ENCODE measurements at regions not wholly inside any gene's neighbourhood (a gene's known extent, or its start where the extent isn't known, plus 50 kb on each side); places are given as distances from the start of the nearest gene placed in this dataset.

GRCh38 chr1:38375035-38375434, 328.4 kb upstream of the POU3F1 start:
- DNase-seq: no peak

- no peak for DNase-seq
Observed at GRCh38 chr1:38371505-38371844, 324.9 kb upstream of the POU3F1 start.

- no peak for DNase-seq
Observed at GRCh38 chr1:38370716-38371504, 324.3 kb upstream of the POU3F1 start.

DNA sequence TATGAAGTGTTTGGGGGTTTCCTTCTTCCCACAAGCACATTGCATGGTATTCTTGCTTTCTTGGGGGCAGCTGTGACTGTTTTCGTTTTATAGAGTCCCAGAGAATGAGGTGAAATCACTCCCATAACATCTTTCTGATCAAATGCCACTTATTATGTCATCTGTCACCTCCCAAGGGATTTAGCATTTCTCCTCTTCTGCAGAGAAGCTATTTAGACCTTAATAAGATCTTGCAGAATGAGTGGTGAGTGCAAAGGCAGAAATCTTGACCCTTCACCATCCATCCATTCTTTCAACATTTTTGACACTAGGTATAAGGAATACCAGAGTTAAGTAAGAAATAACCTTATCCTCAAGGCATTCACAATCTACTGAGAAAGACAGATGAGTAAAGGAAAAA, 318.6 kb upstream of the POU3F1 start:
- no peak for DNase-seq

- DNase-seq: no peak
Observed at GRCh38 chr1:38361566-38361965, 315.0 kb upstream of the POU3F1 start.

DNA sequence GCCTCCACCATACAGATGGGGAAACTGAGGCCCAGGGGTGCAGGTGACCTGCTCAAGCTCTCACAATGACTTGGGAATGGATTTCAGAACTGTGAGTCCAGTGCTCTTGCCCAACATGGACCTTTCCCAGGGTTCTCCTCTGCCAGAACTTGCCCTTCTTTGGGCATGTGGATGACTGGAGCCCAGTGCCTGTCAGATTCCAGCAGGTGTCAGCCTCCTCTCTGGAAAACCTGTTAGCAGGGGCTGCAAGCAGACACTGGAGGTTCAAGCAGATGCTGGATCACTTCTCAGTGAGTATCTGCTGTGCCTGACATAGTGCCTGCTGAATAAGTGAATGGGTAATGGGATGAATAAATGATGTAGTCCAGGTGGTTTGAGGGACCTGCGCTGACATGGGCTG, 314.2 kb upstream of the POU3F1 start:
- no peak for DNase-seq

DNA sequence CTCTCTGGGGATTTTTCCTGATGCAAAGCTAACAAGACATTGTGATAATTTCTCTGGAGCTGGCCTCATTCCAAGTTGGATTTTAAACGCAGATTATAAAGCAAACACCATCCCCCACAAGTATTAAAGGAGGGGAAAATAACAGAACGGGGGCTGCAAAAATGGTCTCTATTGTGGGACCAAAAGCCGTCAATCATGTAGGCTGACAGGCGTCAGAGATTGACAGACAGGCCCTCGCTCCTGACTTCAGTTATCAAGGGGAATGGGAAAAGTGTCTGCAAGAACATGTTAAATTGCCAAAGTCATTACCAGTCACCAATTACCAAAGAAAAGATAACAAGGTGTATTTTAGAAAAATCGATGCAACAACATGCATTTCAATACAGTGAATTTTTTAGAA, 307.4 kb upstream of the POU3F1 start:
- no peak for DNase-seq

DNA sequence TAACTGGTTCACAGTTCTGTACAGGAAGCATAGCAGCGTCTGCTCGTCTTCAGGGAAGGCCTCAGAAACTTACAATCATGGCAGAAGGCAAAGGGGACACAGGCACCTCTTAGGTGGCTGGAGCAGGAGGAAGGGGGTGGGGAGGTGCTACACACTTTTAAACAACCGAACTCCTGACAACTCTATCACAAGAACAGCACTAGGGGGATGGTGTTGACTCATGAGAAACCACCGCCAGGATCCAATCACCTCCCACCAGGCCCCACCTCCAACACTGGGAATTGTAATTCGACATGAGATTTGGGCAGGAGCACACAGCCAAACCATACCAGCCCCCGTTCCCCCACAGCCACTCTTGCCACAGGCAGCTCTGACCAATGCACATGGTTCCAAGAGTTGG, 306.3 kb upstream of the POU3F1 start:
- DNase-seq: no peak

DNA sequence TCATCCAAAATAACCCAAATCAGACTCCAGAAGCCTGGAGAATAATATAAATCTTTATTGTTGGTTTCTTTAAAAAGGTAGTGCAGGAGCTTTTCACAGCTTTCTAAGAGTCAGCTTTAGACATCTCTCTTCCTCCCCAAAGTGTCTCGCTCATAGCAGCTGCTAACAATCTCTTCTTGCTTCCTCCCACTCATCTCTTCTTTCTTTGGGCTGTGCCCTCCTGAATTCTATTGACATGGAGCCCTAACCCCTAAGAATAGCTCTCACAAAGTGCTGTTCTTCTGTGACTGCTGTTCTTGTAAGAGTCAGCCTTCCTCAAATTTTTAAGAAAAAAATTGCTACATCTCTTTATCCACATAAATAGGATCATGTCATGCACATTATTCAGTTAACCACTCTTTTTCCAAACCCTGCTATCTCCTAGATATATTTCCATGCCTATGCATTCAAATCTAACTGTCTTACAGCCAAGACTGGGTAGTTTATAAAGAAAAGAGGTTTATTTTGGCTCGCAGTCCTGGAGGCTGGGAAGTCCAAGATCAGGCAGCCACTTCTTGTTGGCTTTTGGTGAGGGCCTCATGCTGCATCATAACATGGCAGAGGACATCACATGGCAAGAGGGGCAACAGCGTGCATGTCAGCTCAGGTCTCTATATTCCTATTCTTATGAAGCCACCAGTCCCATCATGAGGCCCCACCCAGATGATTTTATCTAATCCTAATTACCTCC, 301.0 kb upstream of the POU3F1 start:
- no peak for DNase-seq

DNA sequence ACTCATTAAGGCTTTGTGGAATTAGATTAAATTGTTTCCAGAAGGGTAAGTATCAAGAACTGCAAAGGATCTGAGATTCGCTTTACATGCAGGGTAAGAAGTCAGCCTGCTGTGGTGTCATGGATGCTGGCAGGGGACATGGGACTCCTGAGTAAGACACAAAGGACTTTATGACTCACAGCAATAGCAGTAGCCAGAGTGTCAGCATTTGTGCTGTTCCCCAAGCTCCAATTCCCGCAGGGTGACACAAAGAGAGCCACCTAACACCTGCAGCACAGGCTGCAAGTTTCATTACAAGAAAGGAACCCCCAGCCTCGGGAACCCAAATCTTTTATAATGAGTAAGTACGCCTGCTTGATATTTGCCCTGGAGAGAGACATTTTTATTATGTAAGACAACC, 298.1 kb upstream of the POU3F1 start:
- no peak for DNase-seq

DNA sequence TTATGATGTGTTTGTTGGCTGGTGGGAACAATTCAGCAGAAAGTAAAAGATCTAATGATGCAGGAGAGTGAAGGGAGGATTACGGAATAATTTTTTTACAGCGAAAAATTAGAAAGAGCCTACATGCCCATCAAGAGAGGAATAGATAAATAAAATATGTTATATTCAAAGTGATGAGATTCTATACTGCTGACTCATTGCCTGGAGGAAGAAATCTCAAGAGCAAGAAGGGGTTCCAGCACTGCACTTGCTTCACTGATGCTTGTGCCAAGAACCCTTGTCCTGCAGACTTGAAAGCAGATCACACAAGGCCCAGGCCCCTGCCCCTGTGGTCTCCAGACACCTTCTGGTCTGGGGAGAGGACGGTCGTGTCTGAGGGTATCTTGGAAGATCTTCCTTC, 295.1 kb upstream of the POU3F1 start:
- DNase-seq: no peak

- DNase-seq: no peak
Observed at GRCh38 chr1:38340409-38340808, 293.8 kb upstream of the POU3F1 start.

- DNase-seq: no peak
Observed at GRCh38 chr1:38337711-38338110, 291.1 kb upstream of the POU3F1 start.

GRCh38 chr1:38336961-38337360, 290.4 kb upstream of the POU3F1 start:
- DNase-seq: no peak

- no peak for DNase-seq
Observed at GRCh38 chr1:38336301-38336923, 289.8 kb upstream of the POU3F1 start.

DNA sequence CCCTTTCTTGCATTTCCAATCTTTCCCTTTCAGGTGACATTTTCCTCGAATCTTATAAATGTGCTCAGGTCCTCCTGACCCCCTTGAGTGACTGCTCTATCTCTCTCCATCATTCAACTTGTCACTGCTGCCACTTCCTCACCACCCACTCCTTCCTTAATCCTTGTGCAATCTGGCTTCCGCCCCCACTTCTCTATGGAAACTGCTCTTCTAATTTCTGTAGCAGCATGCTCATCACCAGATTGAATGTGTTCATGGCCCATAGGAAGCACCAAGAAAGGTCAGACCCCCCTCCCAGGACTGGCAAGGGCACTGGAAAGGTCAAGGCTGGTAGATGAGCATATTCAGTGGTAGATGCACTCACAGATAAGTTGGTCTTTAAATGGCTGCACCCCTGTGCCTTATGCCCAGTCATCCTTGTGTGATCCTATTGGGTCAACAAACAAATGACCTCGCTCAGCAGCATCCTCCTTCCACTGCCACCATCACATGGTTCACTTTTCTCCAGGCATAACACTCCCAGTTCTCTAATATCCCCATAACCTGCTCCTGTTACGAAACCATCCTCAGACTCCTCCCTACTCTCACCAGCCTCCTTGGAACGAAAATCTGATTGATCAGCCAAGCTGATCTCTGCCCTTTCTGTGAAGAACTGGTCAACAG, 288.5 kb upstream of the POU3F1 start:
- no peak for DNase-seq

DNA sequence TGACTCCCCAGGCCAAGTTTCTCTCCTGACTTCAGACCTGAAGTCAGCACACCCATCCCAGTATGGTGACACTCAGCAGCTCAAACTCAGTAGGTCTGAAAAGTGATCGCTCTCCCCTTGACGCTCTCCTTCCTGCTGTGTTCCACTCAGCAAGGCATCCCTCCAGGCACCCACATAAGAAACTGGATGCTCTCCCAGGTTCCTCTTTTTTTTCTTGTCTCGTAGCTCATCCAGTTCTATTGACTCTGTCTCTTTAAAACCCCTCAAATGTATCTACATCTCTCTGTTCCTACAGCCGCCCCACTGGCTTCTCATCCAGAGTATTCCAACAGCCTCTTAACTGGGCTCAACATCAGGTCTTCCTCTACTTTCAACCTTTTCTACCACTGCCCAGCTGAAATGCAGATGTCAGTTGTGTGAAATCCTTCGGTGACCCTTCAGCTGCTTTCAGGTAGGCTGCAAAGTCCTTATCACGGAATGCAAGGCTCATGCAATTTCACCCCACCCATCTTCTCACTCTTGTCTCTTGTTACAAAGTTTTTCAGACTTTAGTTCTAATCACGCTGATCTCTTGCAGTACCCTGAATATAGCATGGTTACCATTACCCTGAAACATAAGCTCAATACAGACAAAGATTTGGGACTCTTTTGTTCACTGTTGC, 286.2 kb upstream of the POU3F1 start:
- DNase-seq: no peak

GRCh38 chr1:38331496-38332210, 285.1 kb upstream of the POU3F1 start:
- no peak for DNase-seq

DNA sequence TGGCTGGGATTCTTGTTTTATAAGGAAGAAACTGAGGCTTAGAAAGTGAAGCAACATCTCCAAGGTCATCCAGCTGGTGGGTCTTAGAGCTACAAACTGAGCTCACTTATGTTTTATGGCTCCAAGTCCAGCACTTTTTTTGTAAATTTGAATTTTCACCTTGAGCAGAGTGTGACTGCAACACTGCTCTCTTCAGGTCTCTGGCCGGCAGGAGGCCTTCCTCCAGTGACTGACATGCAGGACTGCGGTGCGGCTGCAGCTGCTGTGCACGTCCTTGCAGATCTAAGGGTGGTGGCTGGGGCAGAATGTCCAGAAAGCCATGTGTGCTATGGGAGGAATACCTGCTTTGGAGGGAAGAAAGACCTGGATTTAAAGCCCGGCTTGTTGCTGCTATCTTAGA, 284.2 kb upstream of the POU3F1 start:
- DNase-seq: no peak

DNA sequence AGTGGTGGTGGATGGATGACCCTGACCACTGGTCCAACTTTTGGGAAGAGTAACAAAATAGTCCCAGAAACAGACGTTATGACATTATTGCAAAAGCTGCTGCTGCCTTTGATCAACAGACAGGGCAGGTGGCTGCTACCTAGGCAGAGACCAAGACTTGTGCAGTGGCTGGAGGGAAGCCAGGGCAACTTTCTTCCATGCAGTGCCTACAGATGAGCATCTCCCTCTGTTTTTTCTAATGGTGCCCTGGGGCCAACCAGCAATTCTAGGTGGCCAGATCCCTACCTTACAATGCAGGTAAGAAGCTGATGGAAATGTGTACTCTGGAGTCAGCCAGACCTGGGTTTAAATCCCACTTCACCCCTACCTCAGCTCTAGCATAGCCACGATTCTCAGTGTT, 283.1 kb upstream of the POU3F1 start:
- no peak for DNase-seq

DNA sequence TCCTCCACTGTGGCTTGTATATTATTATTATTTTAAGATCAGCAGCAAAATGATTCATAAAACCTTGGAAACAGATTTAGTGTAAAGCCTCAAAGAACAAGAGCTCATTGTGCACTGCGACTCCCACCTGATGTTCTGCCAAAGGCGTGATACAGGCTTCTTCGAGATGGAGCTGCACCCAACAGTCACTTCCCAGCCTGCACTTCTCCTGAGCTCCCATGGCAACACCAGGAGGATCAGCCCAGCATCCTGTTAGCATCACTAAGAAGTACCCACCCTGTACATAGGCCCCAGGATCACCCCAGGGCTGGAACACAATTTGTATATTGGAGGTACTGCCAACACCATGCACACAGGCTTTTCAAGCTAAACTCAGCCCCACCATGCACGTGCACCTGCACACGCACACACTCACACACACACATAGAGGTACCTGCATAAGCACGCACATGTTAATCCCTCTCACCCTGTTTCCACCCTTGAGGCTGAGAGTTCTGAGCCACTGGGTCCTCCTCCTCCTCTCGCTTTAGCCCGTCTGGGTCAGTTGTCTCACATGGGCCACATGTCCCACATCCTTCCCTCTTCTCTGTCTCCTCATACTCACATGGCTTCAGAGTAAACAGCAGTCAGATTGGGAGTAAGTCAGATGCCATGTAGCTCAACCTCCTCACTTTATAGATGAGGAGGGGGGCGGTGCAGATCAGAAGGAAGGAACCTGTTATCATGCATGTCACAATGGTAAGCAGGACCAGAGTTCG, 281.9 kb upstream of the POU3F1 start:
- no peak for DNase-seq

GRCh38 chr1:38327559-38327973, 281.0 kb upstream of the POU3F1 start:
- DNase-seq: no peak
